ENCODE measurements at regions not wholly inside any gene's neighbourhood (a gene's known extent, or its start where the extent isn't known, plus 50 kb on each side); places are given as distances from the start of the nearest gene placed in this dataset.

DNA sequence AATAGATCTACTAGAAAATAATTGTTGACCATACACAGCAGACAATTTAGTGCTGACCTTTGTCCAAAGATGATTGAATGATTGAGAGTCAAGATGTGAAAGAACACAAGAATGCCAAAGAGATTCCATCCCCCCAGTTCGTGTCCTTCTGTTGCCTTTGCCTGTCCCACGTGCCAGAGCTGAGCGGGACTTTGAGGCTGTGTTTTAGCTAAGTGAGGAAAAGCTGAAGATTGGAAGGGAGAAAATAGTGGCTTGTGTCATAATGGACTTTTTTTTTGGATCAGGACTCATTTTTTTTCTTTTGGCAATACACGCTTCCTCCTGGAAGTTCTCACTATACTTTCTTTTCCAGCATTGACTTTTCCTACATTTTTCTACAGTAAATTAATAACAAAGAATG lies 206.6 kb upstream of the MDFIC2 start:
- H3K9ac ChIP-seq (replicated peaks; ENCODE audit: extremely low read depth, insufficient read depth, low read length) = no peak overlapping the region
- H3K4me1 ChIP-seq (ENCODE audit: control insufficient read depth, extremely low read depth, insufficient read depth, low read length) = no peaks in the 10 kb centered on the region
- H3K4me3 ChIP-seq (replicated peaks in 1 of 3; ENCODE audit: insufficient read depth in 1 of 3, low read depth in 1 of 3, low read length in 3 of 3) = no peak overlapping the region
- peaks cover 10 to 13% of the 10 kb centered on the region in 2 experiments for H3K27me3 ChIP-seq (ENCODE audit: control insufficient read depth in 2 of 2, insufficient read depth in 2 of 2, low read length in 2 of 2)
- H3K9me3 ChIP-seq (replicated peaks; ENCODE audit: control insufficient read depth, insufficient read depth, low read length) = no peaks in the 10 kb centered on the region
- CTCF ChIA-PET = no interaction called here
- no TSS peak for BruUV-seq (replicated peaks)
- H3K4me2 ChIP-seq (ENCODE audit: insufficient read depth, low read length) = no peak overlapping the region
- intact Hi-C loops (cut with micrococcal nuclease) = no loop called here
- no peak overlapping the region for H3K27ac ChIP-seq (ENCODE audit: insufficient read depth, low read depth, low read length)
- dilution Hi-C loops (cut with MboI; ENCODE audit: extremely low pct_ligation_motif_present, low sequenced_read_pairs) = no loop called here
- H2AFZ ChIP-seq (ENCODE audit: low read depth, low read length) = no peak overlapping the region
- TF ChIP-seq JUN (IDR thresholded peaks at IDR 0.05; ENCODE audit: borderline replicate concordance, insufficient read depth, insufficient read length, low read depth) (no peak), FOS (IDR thresholded peaks at IDR 0.05; ENCODE audit: borderline replicate concordance, insufficient read depth, low read length) (no peak), EZH2 (IDR thresholded peaks at IDR 0.05; ENCODE audit: borderline replicate concordance, low read depth, low read length, severe bottlenecking) (no peak), POLR2AphosphoS5 (IDR thresholded peaks at IDR 0.05; ENCODE audit: insufficient read depth, low read depth, low read length) (no peak), GATA2 (IDR thresholded peaks at IDR 0.05; ENCODE audit: insufficient read depth, insufficient read length, low read depth, low read length) (no peak), MYC (IDR thresholded peaks at IDR 0.05; ENCODE audit: low read depth, low read length) (no peak), CTCF (IDR thresholded peaks at IDR 0.05; ENCODE audit: extremely low read depth in 1 of 2, insufficient read depth in 1 of 2, low read depth in 1 of 2, low read length in 2 of 2) (no peak), POLR2A (IDR thresholded peaks at IDR 0.05; ENCODE audit: low read depth, low read length) (no peak)
- TF ChIP-seq, protein P1, sequence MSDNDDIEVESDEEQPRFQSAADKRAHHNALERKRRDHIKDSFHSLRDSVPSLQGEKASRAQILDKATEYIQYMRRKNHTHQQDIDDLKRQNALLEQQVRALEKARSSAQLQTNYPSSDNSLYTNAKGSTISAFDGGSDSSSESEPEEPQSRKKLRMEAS (IDR thresholded peaks at IDR 0.05; ENCODE audit: insufficient read depth, insufficient read length) = no peak
- H3K79me2 ChIP-seq (ENCODE audit: control insufficient read depth, insufficient read depth, low read length) = no peaks in the 10 kb centered on the region
- POLR2A ChIA-PET = no interaction called here
- FAIRE-seq (no peak), DNase-seq (ENCODE audit: low read depth, low spot score) (no peak)
- no peaks in the 10 kb centered on the region for H4K20me1 ChIP-seq (replicated peaks; ENCODE audit: control insufficient read depth, extremely low read depth, insufficient read depth, low read length)
- H3K36me3 ChIP-seq (ENCODE audit: control insufficient read depth in 2 of 2, extremely low read depth in 1 of 2, insufficient read depth in 2 of 2, low read length in 2 of 2) = no peaks in the 10 kb centered on the region
- no peaks in the 10 kb centered on the region for H3K9me1 ChIP-seq (replicated peaks; ENCODE audit: control insufficient read depth, extremely low read depth, insufficient read depth, low read length)

Data from endothelial cell of umbilical vein (primary cell).